Stimulated activated CD8-positive, alpha-beta memory T cell treated with anti-CD3 and anti-CD28 coated beads, Interleukin-4, amount 100 ng/mL, for 48 hours (primary cell): ENCODE measurements at regions not wholly inside any gene's neighbourhood (a gene's known extent, or its start where the extent isn't known, plus 50 kb on each side); places are given as distances from the start of the nearest gene placed in this dataset.

Experiments
- DNase-seq: peaks from one replicate; pipeline ENCODE4 v3.0.0-alpha.2; 2020

- no peak for DNase-seq
These were observed 51.0 kb upstream of the VEGFC start for GRCh38 chr4:176843710-176844109.

DNA sequence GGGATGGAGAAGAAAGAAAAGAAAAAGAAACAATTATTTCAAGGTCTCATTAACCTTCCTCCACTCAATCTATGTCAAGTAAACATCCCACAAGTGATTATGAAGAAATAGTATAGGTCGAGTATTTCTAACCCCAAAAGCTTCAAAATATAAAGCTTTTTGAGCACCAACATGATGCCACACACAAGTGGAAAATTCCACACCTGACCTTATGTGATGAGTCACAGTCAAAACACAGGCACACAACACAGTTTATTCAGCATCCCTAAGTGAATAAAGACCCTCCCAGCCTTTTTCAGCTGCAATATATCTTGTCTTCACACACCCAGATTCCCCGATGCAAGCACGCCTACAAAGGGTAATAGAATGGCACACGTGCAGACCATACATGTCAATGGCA, 51.7 kb upstream of the VEGFC start:
- DNase-seq, result no peak

GRCh38 chr4:176845636-176846035, 52.9 kb upstream of the VEGFC start:
- DNase-seq, result no peak

DNA sequence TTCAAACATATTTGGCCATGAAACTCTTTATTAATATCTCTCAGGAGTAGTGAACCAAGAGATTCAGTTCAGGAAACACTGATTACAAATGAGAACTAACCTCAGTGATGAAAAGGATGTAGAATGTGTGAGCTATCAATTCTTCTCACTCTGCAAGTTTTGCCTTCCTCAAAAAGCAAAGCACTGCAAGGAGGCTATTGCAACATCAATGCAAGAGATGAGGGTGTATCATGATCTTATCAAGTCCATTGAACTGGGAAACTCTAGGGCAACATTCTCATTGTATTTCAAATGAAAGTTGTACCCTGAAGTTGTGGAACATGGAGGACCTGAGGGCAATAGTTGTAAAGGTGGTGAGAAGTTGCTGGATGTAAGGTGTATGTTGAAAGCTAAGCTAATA, 56.4 kb upstream of the VEGFC start:
- no peak for DNase-seq

DNA sequence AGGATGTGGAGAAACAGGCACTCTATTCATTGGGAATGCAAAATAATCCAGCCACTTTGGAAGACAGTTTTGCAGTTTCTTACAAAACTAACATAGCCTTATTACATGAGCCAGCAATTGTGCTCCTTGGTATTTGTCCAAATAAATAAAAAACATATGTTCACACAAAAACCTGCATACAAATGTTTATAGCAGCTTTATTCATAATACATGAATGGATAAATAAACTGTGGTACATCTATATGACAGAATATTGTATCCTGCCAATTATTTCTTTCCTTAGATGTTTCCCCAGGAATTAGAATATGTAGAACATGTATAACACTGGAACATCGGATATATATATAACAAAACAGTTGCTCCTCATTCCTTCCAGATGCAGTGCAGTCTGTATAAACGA, 57.7 kb upstream of the VEGFC start:
- no peak for DNase-seq

- no peak for DNase-seq
These were observed 63.7 kb upstream of the VEGFC start for GRCh38 chr4:176856421-176856820.

DNA sequence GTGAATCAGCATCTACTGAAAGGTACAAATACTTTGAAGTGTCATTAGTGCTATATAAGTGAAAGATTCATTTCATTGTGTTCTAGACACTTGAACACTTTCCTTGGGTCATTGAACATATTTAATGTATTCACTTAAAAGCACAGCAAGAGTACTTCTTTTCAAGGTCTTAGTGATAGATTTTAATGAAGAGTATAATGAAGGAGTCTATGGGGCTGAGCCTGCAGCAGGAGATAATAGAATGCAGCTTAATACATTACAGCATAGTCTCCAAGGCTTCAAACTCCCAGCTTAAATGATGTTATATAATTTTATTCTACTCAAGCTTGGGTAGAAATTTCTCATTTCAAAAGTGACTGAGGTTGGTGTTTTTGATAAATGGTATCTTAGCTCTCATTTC, 66.1 kb upstream of the VEGFC start:
- no peak for DNase-seq

DNA sequence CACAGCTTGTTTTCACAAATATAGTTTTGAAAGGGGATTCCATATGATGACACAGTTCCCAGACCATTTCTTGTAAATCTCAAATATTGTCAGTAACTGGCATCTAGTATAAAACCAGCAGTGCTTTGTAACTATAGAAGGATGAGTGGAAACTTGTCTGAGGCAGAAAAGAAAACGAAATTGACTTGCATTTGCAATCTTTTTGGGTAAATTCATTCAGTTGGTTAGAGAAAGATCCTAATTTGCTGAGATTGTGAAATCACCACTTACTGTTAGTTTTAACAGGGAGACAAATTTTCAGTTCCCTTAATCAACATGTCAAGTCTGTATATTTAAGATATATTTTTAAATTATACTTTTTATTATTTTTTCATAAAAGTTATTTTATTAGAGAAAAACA, 71.5 kb upstream of the VEGFC start:
- no peak for DNase-seq

- DNase-seq, result no peak
These were observed 76.0 kb upstream of the VEGFC start for GRCh38 chr4:176868676-176869075.

DNA sequence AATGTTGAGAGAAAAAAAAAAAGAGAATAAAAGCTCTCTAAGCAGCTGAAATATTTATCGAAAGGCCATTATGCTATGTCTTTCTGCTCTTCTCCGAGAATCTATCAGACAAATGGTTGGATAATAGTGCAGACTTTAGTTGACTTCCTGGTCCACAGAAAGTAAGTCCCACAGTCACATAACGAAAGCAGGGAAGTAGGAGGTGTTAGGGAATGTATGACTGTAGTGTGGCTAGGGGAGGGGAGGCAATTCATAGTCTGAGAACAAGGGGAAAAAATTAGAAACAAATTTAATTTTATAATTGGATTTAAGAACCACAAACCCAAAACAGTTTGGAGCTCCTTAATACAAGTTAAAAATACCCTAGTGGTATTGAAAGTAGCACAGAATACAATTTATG, 79.7 kb upstream of the VEGFC start:
- DNase-seq, result no peak

- no peak for DNase-seq
These were observed 82.2 kb upstream of the VEGFC start for GRCh38 chr4:176874721-176875445.

DNA sequence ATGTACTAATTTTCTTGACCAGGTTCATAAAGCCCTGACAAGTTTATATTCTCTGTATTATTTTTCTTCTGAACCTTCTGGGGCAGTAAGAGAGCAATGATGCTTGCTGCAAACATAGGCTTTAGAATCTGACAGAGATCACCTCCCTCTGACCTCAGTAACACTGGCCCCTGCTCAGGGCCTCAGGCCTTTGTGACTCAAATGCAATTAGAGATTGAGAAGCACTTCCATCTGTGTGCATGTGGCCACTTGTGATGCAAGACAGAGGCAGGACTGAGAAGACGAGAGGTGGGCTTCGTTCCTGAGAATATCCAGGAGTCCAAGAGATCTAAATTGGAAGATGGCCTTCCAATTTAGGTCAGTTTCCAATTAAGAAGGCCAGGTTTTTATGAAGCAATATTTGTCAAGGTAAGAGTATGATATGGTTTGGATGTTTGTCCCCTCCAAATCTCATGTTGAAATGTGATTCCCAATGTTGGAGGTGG, 82.8 kb upstream of the VEGFC start:
- DNase-seq, result no peak

GRCh38 chr4:176879380-176880116, 86.8 kb upstream of the VEGFC start:
- no peak for DNase-seq

GRCh38 chr4:176882206-176882605, 89.5 kb upstream of the VEGFC start:
- DNase-seq, result no peak

GRCh38 chr4:176883108-176883550, 90.4 kb upstream of the VEGFC start:
- DNase-seq, result no peak

- DNase-seq, result no peak
These were observed 91.1 kb upstream of the VEGFC start for GRCh38 chr4:176883681-176884418.

DNA sequence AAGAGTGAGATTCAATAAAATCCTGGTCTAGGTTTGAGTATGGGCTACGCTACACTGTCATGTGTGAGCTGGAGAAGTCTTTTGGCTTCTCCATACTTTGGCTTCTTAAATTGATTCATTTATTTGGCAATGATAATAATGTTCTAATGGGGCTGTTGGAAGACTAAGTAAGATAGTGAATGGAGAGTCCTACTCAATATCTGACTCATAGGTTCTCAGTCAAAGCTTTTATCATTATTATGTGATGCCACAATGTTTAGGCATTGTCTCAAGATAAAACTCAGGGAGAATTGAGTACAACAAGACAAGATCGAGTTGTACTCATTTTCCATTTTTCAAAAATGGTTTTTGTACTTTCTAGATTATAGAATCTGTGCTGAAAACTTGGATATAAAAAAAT, 92.5 kb upstream of the VEGFC start:
- no peak for DNase-seq

- no peak for DNase-seq
These were observed 93.4 kb upstream of the VEGFC start for GRCh38 chr4:176886135-176886534.

DNA sequence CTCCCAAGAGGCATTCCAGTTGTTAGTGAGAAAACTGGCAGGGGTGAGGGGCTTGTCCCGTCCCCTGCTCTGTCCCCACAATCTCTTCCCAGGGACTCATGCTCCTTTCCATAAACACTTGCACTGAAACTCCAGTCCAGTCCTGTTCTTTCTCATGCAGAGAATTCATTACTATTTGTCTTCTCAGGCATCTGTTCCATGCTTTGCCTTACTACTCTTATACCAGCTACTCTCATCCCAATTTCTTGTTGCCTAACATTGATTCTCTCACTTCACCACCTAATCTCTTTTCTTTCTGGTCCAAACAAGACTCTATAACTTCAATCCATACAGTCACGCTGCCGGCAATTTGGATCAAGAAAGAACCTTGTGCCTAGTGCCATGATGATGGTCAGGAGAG, 97.1 kb upstream of the VEGFC start:
- no peak for DNase-seq

GRCh38 chr4:176894498-176894897, 101.8 kb upstream of the VEGFC start:
- DNase-seq, result no peak

- DNase-seq, result no peak
These were observed 103.5 kb upstream of the VEGFC start for GRCh38 chr4:176896211-176896610.

DNA sequence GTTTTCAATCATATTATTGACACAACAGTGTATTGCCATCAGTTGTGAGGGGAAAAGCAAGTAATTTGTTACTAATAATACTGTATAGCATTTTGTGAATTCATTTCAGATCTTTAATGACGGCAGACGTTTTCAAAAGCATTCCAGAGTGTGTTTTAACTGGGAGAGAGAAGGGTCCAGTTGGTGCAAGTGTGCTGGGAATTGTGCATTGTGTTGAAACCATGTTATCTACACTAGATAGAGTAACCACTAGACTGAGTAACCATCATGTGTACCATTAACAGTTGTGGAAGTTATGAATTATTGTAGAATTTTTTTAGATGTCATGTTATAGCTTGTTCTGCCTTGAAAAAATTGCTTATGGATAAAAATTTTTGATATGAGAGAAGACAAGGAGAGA, 104.5 kb upstream of the VEGFC start:
- DNase-seq, result no peak

- no peak for DNase-seq
These were observed 106.1 kb upstream of the VEGFC start for GRCh38 chr4:176898791-176899190.
